ENCODE measurements at regions not wholly inside any gene's neighbourhood (a gene's known extent, or its start where the extent isn't known, plus 50 kb on each side); places are given as distances from the start of the nearest gene placed in this dataset.

- H3K27ac ChIP-seq: no peak overlapping the region
- DNase-seq (ENCODE audit: low spot score): no peak
- TF ChIP-seq CTCF (conservative IDR thresholded peaks at IDR 0.05; ENCODE audit: low read depth): no peak
- ChIA-PET POLR2A (ENCODE audit: low non-redundant PET) (no interaction called here), CTCF (no interaction called here)
Observed at GRCh38 chr14:101102875-101103274, 199.4 kb upstream of the RTL1 start.

- ChIA-PET CTCF (no interaction called here), POLR2A (ENCODE audit: low non-redundant PET) (no interaction called here)
- no peak for TF ChIP-seq CTCF (conservative IDR thresholded peaks at IDR 0.05; ENCODE audit: low read depth)
- no peak for DNase-seq (ENCODE audit: low spot score)
- no peak overlapping the region for H3K27ac ChIP-seq
Observed at GRCh38 chr14:101103321-101103901, 199.9 kb upstream of the RTL1 start.

- no peak for TF ChIP-seq CTCF (conservative IDR thresholded peaks at IDR 0.05; ENCODE audit: low read depth)
- POLR2A ChIA-PET (ENCODE audit: low non-redundant PET): no interaction called here
- H3K27ac ChIP-seq: no peak overlapping the region
- DNase-seq (ENCODE audit: low spot score): no peak
- CTCF ChIA-PET: no interaction called here
Observed at GRCh38 chr14:101104485-101104884, 201.0 kb upstream of the RTL1 start.

DNA sequence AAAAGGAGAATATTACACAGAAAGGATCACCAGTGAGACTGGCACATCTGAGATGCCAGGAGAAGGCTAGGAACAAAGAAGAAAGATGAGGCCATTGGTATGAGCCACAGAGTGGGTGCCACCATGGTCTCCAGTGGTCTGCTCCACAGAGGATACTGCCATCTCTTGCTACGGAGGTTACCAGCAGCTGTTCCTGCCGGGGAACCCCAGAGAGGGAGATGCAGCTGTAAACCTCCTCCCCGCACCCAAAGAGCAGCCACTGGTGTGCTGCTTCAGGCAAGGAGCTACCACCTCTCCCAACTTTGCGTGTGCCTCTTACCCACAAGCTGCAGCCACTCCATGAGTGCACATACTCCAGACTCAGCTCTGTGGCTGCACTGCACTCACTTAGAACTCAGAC is 201.5 kb upstream of the RTL1 start:
- no peak for TF ChIP-seq CTCF (conservative IDR thresholded peaks at IDR 0.05; ENCODE audit: low read depth)
- ChIA-PET CTCF (no interaction called here), POLR2A (ENCODE audit: low non-redundant PET) (no interaction called here)
- H3K27ac ChIP-seq: no peak overlapping the region
- no peak for DNase-seq (ENCODE audit: low spot score)

DNA sequence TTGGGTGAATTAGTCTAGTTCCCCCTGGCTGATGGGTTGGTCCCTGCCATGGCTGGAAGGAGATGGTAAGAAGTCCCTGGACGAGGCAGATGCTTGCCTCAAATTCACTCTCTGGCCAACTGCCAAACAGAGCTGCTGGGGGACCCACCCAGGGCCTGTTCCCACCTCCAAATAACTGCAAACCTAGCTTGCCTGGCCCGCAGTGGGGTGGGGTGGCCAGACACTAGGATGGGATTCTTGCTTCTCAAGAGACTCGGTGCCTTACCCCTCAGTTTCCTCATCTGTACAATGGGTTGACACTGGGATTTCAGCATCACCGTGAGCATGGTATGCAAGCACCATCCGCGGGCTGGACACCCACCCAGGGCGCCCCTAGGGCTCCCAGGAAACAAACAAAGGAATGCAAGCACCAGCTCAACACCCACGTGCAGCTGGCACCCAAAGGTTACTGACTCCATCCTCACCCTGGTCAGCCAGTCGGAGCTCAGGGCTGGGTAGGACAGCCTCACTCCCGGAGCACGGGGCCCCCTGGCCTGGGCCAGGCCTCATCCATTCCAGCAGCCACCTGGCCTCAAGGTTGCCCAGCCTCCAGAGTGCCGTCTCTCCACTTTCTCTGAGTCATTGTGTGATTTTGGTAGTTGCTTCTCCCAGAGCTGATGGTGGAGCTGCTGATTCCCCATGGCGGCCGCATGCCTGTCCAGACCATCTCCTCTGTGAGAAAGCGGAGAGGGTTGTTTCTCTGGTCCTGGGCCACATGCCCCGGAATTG is 205.2 kb upstream of the RTL1 start:
- H3K27ac ChIP-seq: no peak overlapping the region
- CTCF ChIA-PET: no interaction called here
- TF ChIP-seq CTCF (conservative IDR thresholded peaks at IDR 0.05; ENCODE audit: low read depth): no peak
- POLR2A ChIA-PET (ENCODE audit: low non-redundant PET): no interaction called here
- no peak for DNase-seq (ENCODE audit: low spot score)

DNA sequence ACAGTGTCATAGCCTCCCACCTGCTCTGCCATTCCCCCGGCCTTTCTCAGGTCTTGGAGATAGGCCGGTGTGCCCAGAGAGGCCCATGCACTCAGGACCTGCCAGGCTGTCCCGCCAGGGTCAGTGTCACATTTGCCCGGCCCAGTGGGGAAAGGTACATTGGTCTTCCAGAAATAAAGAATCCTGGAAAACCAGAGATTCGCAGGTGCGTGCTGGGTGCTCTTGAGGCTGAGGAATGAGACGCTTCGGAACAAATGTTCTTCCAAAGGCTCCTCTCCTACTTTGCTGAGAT is 205.8 kb upstream of the RTL1 start:
- no peak for DNase-seq (ENCODE audit: low spot score)
- CTCF ChIA-PET: no interaction called here

More for the DNA sequence above, 205.8 kb upstream of the RTL1 start:
- POLR2A ChIA-PET (ENCODE audit: low non-redundant PET): no interaction called here
- no peak overlapping the region for H3K27ac ChIP-seq
- TF ChIP-seq CTCF (conservative IDR thresholded peaks at IDR 0.05; ENCODE audit: low read depth): no peak

Data from RWPE1 (cell line).